A673 (cell line): ENCODE measurements at regions not wholly inside any gene's neighbourhood (a gene's known extent, or its start where the extent isn't known, plus 50 kb on each side); places are given as distances from the start of the nearest gene placed in this dataset.

Source experiments
- BruUV-seq: library from RNA; stranded (reverse); fragments of 400-500 nt; replicated peaks from 2 replicates; lab custom pipeline; 2021; lab: Mats Ljungman, UMichigan
- CTCF ChIA-PET: fragments of 300-600 bp; sonication (Branson Sonifier 250); formaldehyde crosslinking; loops from one replicate; lab custom pipeline; 2022; ENCODE audit warnings: antibody characterized with exemption; lab: Charles Lee
- POLR2A ChIA-PET: fragments of 300-600 bp; sonication (Branson Sonifier 250); formaldehyde crosslinking; loops from one replicate; lab custom pipeline; 2022; ENCODE audit warnings: antibody characterized with exemption; ENCODE audit not compliant: low non-redundant PET; lab: Charles Lee
- DNase-seq: peaks from one replicate; pipeline ENCODE4 v3.0.0-alpha.2; 2015; ENCODE audit warnings: low spot score
- H3K27ac ChIP-seq: fragments of 200-600 bp; sonication (generic); 2 replicates; pipeline ENCODE4 v1.5.1; 2016; ENCODE audit warnings: mixed run types, low read depth, mild to moderate bottlenecking, mixed read lengths, antibody characterized with exemption, low read length; ENCODE audit not compliant: poor library complexity, severe bottlenecking
- H3K27me3 ChIP-seq: fragments of 200-600 bp; sonication (generic); replicated peaks from 2 replicates; pipeline ENCODE4 v1.6.1; 2017; ENCODE audit warnings: mixed run types, low read depth, mild to moderate bottlenecking, mixed read lengths, antibody characterized with exemption, low read length; ENCODE audit not compliant: insufficient read depth, poor library complexity
- H3K36me3 ChIP-seq: fragments of 200-600 bp; sonication (generic); 2 replicates; pipeline ENCODE4 v1.6.1; 2016; ENCODE audit warnings: mixed run types, mild to moderate bottlenecking, mixed read lengths, antibody characterized with exemption, low read length; ENCODE audit not compliant: insufficient read depth, poor library complexity, severe bottlenecking
- H3K4me1 ChIP-seq: fragments of 200-600 bp; sonication (generic); 2 replicates; pipeline ENCODE4 v1.6.1; 2017; ENCODE audit warnings: mixed run types, mild to moderate bottlenecking, mixed read lengths, antibody characterized with exemption, low read length; ENCODE audit not compliant: insufficient read depth, poor library complexity, severe bottlenecking
- H3K4me3 ChIP-seq: fragments of 200-600 bp; sonication (generic); 2 replicates; pipeline ENCODE4 v1.5.1; 2016; ENCODE audit warnings: low read depth, mixed run types, mild to moderate bottlenecking, mixed read lengths, low read length; ENCODE audit not compliant: poor library complexity, severe bottlenecking
- H3K9me3 ChIP-seq: fragments of 200-600 bp; sonication (generic); 2 replicates; pipeline ENCODE4 v1.6.1; 2016; ENCODE audit warnings: mixed run types, low read depth, mild to moderate bottlenecking, mixed read lengths, antibody characterized with exemption, low read length; ENCODE audit not compliant: poor library complexity, severe bottlenecking
- CTCF ChIP-seq: fragments of 300-800, 200-600 bp; sonication (generic); conservative IDR thresholded peaks from 2 replicates; pipeline ENCODE4 v1.5.1; 2017; ENCODE audit warnings: low read depth, mild to moderate bottlenecking, antibody characterized with exemption, low read length, moderate library complexity, mixed read lengths
- EZH2 ChIP-seq: fragments of 200-600 bp; sonication (generic); IDR thresholded peaks from 2 replicates; pipeline ENCODE4 v1.6.1; 2017; ENCODE audit warnings: borderline replicate concordance, low read depth, mild to moderate bottlenecking, mixed read lengths, antibody characterized with exemption, low read length; ENCODE audit not compliant: poor library complexity, severe bottlenecking
- intact Hi-C: fragments of 100-400 bp; cut with micrococcal nuclease; formaldehyde crosslinking; loops from one replicate; pipeline ENCODE4 v1.10.0; 2022; ENCODE audit not compliant: unreplicated experiment

GRCh38 chrX:13440176-13440575, 120.3 kb upstream of the ATXN3L start:
- BruUV-seq: no TSS peak
- POLR2A ChIA-PET: no interaction called here

GRCh38 chrX:13433298-13433605, 113.4 kb upstream of the ATXN3L start:
- POLR2A ChIA-PET: no interaction called here
- Histone ChIP-seq H3K27ac (no peak overlapping the region), H3K36me3 (no peaks in the 10 kb centered on the region), H3K4me3 (no peak overlapping the region), H3K27me3 (no peaks in the 10 kb centered on the region), H3K4me1 (no peaks in the 10 kb centered on the region), H3K9me3 (no peaks in the 10 kb centered on the region)
- no TSS peak for BruUV-seq
- CTCF ChIA-PET: no interaction called here
- no peak for DNase-seq
- TF ChIP-seq CTCF (no peak), EZH2 (no peak)
- intact Hi-C loops: no loop called here

More at GRCh38 chrX:13440176-13440575, 120.3 kb upstream of the ATXN3L start:
- Histone ChIP-seq H3K4me3 (no peak overlapping the region), H3K27me3 (no peaks in the 10 kb centered on the region), H3K9me3 (no peaks in the 10 kb centered on the region), H3K36me3 (no peaks in the 10 kb centered on the region), H3K4me1 (no peaks in the 10 kb centered on the region), H3K27ac (no peak overlapping the region)
- intact Hi-C loops: no loop called here
- CTCF ChIA-PET: no interaction called here
- TF ChIP-seq CTCF: no peak
- TF ChIP-seq EZH2: no peak
- DNase-seq: no peak

- ChIA-PET CTCF (no interaction called here), POLR2A (no interaction called here)
- BruUV-seq: no TSS peak
- H3K36me3 ChIP-seq: no peaks in the 10 kb centered on the region
- TF ChIP-seq EZH2: no peak
- no peak for TF ChIP-seq CTCF
- no peaks in the 10 kb centered on the region for H3K27me3 ChIP-seq
- H3K4me1 ChIP-seq: no peaks in the 10 kb centered on the region
- H3K27ac ChIP-seq: no peak overlapping the region
- DNase-seq: no peak
- intact Hi-C loops: no loop called here
- H3K4me3 ChIP-seq: no peak overlapping the region
- no peaks in the 10 kb centered on the region for H3K9me3 ChIP-seq
Measured at GRCh38 chrX:13432414-13433297, 112.8 kb upstream of the ATXN3L start.
